ENCODE measurements at regions not wholly inside any gene's neighbourhood (a gene's known extent, or its start where the extent isn't known, plus 50 kb on each side); places are given as distances from the start of the nearest gene placed in this dataset.

GRCh38 chrX:39311646-39312045, 510.4 kb downstream of the MID1IP1 start:
- H3K4me1 ChIP-seq (replicated peaks in 1 of 2; ENCODE audit: control insufficient read depth in 2 of 2, insufficient read depth in 2 of 2, low read length in 2 of 2): no peaks in the 10 kb centered on the region; a peak in 1 of 5 replicates
- no peak overlapping the region for H3K27ac ChIP-seq (ENCODE audit: extremely low read depth, low read depth, low read length)
- intact Hi-C loops (cut with micrococcal nuclease): no loop called here
- ATAC-seq (no peak), FAIRE-seq (no peak), DNase-seq (ENCODE audit: extremely low read depth in 1 of 4, low spot score in 3 of 4) (no peak)
- no peak overlapping the region for H3K4me3 ChIP-seq
- no peak overlapping the region for H3K9ac ChIP-seq (ENCODE audit: insufficient read depth in 1 of 2, low read depth in 2 of 2, low read length in 2 of 2)
- no peak overlapping the region for H3K4me2 ChIP-seq (ENCODE audit: insufficient read depth, low read length)
- TF ChIP-seq TBP (optimal IDR thresholded peaks at IDR 0.05; ENCODE audit: low read depth, low read length) (no peak), PREB (CRISPR knock-in tag; IDR thresholded peaks at IDR 0.05) (no peak), NCOR1 (IDR thresholded peaks at IDR 0.05) (no peak), PYGO2 (tag; IDR thresholded peaks at IDR 0.05) (no peak), THRAP3 (IDR thresholded peaks at IDR 0.05; ENCODE audit: borderline replicate concordance) (no peak), GTF2E2 (tag; IDR thresholded peaks at IDR 0.05) (no peak), ZBTB8A (IDR thresholded peaks at IDR 0.05; ENCODE audit: partially characterized antibody) (no peak), TBL1XR1 (IDR thresholded peaks at IDR 0.05; ENCODE audit: low read length in 2 of 2) (no peak), ZNF699 (CRISPR knock-in tag; IDR thresholded peaks at IDR 0.05; ENCODE audit: insufficient replicate concordance) (no peak), ZNF408 (CRISPR knock-in tag; IDR thresholded peaks at IDR 0.05; ENCODE audit: low read depth) (no peak), ILK (tag; IDR thresholded peaks at IDR 0.05; ENCODE audit: borderline replicate concordance, low read depth) (no peak), SFPQ (IDR thresholded peaks at IDR 0.05; ENCODE audit: low read depth, low read length) (no peak), MAFF (IDR thresholded peaks at IDR 0.05; ENCODE audit: low read length) (no peak), NCOA4 (IDR thresholded peaks at IDR 0.05; ENCODE audit: partially characterized antibody) (no peak), TGIF2 (CRISPR knock-in tag; IDR thresholded peaks at IDR 0.05) (no peak), GMEB1 (CRISPR knock-in tag; IDR thresholded peaks at IDR 0.05) (no peak), ZNF41 (CRISPR knock-in tag; conservative IDR thresholded peaks at IDR 0.05) (no peak), XRCC4 (IDR thresholded peaks at IDR 0.05; ENCODE audit: extremely low read depth, insufficient read depth, insufficient read length) (no peak), SREBF2 (CRISPR knock-in tag; IDR thresholded peaks at IDR 0.05) (no peak), SETDB1 (IDR thresholded peaks at IDR 0.05; ENCODE audit: low read length) (no peak)
- no TSS peak for BruUV-seq (replicated peaks)
- ChIA-PET CTCF (ENCODE audit: low intra/inter-chr PET ratio) (no interaction called here), POLR2A (interaction anchor here (0.5 to 0.9 kb wide), 3 partner anchors 11 to 197 kb away, joined by 3 to 5 read pairs (median 3); no protein-coding TSS in a partner anchor)
- no peaks in the 10 kb centered on the region for H3K9me3 ChIP-seq (replicated peaks; ENCODE audit: control insufficient read depth, insufficient read depth, low read depth, low read length)
- H3K79me2 ChIP-seq (ENCODE audit: control insufficient read depth, insufficient read depth, low read length): no peaks in the 10 kb centered on the region
- in situ Hi-C loops (cut with MboI): no loop called here
- no peaks in the 10 kb centered on the region for H4K20me1 ChIP-seq (replicated peaks; ENCODE audit: control insufficient read depth, insufficient read depth, low read length)
- no peak overlapping the region for H2AFZ ChIP-seq (ENCODE audit: low read depth, low read length)
- H3K36me3 ChIP-seq (ENCODE audit: control insufficient read depth, insufficient read depth, low read length): no peaks in the 10 kb centered on the region
- H3K27me3 ChIP-seq (ENCODE audit: control insufficient read depth in 2 of 2, insufficient read depth in 2 of 2, low read length in 2 of 2): no peaks in the 10 kb centered on the region; a peak in 1 of 5 replicates
- no peaks in the 10 kb centered on the region for H3K9me1 ChIP-seq (ENCODE audit: control insufficient read depth, insufficient read depth, low read length)
- 0% methylated on average over 2 of the region's 2 CpGs for WGBS (ENCODE audit: insufficient coverage, low coverage, missing lambda C conversion rate)
